NCI-H524 (cell line): ENCODE measurements at regions not wholly inside any gene's neighbourhood (a gene's known extent, or its start where the extent isn't known, plus 50 kb on each side); places are given as distances from the start of the nearest gene placed in this dataset.

Experiments
- DNase-seq, 2 experiments: peaks; one replicate each; lab custom pipeline; 2025; lab: John Stamatoyannopoulos, UW

DNA sequence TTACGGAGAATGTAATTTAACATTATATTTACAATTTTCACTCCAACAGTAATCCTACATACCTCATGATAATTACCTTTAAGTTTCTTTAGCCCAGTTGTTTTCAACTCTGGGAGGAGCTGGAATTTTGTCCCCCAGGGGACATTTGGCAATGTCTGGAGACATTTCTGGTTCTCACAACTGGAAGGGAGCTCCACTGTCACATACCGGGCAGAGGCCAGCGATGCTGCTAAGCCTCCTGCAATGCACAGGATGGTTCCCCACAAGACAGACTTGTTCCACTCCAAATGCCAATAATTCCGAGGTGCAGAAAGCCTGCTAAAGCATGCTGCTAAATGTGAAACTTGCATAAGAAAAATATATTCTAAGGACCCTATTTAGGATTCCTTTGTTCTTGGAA lies 251.1 kb upstream of the IRX5 start:
- no peak for DNase-seq

DNA sequence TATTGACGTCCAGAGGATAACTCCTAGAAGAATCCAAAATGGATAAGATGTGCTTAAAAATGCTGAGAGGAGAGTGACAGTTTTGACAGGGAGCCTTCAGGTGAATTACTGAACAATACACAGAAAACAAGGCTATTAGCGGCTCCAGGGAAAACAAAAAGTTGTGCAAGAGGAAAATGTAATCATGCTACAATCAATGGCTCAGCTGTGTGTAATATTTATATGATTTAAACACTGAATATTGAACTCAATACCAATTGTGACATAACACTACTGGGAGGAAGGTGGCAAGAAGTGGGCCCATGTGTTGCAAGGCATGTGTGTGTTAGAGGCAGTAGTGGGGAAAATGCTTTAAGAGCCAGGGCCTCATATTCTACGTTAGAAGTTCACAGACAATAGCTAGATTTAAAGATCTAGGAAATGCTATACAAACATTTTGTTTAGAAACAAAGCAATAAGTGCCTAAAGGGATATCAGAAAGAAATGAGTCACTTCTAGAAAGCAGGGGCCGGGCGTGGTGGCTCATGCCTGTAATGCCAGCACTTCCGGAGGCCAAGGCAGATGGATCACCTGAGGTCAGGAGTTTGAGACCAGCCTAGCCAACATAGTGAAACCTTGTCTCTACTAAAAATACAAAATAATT lies 253.2 kb upstream of the IRX5 start:
- DNase-seq: no peak

- DNase-seq: no peak
These were observed 257.4 kb upstream of the IRX5 start for GRCh38 chr16:54673313-54673712.

GRCh38 chr16:54672500-54672899 lies 258.2 kb upstream of the IRX5 start:
- no peak for DNase-seq

GRCh38 chr16:54657709-54658102 lies 273.0 kb upstream of the IRX5 start:
- no peak for DNase-seq

- no peak for DNase-seq
These were observed 273.5 kb upstream of the IRX5 start for GRCh38 chr16:54657058-54657708.

DNA sequence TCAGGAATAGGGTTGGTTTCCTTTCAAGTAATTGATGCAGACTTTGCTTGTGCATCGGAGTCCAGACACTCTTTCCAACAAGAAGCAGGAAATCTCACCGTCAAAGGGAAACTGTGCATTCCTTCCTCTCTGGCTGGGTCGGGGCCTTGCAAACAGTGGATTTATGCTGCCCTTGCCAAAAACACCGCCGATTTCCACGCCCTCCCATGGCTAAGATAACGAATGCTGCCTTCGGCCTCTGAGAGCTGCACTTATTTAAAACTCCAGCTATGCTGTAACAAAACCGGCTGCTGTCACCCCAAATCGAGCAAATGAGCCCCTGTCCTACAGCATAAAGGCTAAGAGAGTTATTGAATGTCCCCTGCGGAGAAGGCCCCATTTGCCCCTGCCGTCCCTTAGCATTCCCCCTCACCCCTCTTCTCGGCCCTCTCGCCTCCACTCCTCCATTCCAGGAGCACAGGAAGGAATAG lies 275.5 kb upstream of the IRX5 start:
- no peak for DNase-seq

DNA sequence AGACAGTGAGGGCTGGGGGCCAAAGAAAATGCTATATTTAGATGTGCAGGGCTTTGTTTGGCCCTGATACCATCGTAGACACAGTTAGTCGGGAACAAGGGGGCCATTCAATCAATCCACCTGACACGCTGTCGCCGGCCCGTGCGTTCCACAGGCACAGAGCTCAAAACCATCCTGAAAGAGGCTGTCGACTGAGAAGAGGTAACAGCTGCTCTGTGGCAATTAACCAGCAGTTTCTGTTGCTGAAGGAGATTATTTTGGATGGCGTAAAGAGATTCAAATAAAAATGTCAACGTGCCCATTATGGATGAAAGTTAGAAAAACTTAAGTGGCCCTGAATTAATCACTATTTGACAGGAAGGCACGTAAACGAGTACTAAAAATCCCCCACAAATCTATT lies 276.2 kb upstream of the IRX5 start:
- DNase-seq: peak; percentile 81 to 93

GRCh38 chr16:54652201-54652770 lies 278.4 kb upstream of the IRX5 start:
- DNase-seq: no peak

DNA sequence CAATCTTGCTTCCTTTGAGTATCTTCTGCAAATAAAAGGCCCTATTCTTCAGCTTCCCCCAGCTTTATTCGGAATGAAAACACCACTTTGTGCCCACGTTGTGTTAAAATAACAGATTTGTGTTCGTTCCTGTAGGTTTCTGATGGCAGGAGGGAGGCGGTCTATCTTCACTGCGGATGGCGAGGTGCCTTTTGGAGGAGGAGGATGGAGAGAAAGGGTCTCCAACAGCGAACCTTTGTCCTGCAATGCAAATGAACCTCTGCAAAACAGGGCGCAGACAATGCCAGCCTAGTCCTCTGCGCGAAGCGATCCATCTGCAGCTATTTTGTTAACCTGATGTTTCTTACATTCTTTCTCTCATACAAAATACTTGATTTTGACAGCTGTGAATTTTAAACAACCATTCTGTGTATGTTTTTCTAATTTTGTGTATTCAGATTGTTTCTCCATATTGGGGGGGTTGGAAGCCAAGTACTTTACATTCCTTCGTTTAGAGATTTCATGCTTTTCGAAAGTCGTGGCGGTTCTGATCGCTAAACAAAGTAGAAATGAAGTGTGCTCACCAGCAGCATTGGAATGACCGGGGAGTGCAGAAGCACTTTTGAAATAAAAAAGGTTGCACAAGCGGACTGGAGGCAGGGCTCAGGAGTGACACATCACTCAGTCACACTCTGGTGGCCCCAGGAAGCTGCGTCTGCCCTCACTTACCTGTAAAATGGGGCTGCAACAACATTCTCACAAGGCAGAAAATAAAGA lies 279.0 kb upstream of the IRX5 start:
- no peak for DNase-seq

GRCh38 chr16:54649876-54650275 lies 280.8 kb upstream of the IRX5 start:
- no peak for DNase-seq

DNA sequence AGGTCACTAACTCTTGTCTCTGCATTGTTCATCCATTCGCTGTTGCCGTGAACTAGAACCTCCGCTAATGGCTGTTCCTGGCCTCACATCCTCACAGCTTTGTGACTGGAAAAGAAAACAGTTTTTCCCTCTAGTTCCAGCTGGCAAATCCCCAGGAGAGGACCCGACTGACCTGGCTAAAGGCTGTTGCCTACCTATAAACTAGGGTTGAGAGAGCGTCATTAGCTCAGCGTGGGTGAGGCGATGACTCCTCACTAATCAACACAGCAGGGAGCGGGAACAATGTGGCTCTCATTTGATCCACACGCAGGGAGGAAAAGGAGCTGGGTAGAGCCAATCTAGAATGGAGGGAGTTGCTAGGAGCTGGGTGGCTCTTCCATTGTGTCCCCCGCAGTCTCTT lies 282.1 kb upstream of the IRX5 start:
- DNase-seq: no peak

DNA sequence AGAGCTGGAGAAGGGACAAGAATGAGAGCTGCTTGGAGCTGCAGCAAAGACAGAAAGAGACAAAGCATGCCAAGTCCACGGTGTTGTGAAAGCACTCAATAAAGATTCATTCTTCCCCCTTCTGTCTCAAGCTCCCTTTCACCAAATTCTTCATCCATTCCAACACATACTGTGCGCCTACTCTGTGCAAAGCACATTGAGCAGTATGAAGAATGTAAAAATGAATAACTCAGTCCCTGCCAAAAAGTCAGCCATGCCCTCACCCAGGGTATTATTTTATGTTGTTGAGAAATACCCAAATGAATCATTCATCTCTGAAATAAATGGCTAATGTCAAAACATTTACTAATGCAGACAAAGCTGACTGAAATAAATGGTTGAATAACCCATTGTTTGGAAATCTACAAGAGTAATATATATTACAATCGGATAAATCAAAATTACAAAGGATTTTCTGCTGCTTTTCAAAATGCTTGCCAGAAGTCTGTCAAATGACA lies 282.9 kb upstream of the IRX5 start:
- DNase-seq: no peak

- no peak for DNase-seq
These were observed 283.4 kb upstream of the IRX5 start for GRCh38 chr16:54647216-54647615.

DNA sequence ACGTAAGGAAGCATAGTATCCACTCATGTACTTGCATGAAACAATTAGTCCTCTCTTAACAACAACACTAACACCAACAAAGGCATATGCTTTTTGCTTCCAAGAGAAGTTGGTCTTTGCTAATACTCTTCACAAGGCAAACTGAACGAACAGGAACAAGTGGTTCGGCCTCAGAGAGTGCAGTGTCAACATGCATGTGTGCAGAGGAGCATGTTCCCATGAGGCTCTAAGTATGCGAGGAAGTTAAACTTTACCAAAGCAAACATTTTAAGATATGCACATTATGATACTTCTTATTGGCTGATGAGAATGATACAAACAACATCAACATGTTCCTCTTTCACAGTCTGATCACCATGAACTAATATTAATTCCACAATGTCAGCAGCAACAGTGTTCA lies 285.3 kb upstream of the IRX5 start:
- DNase-seq: no peak

- DNase-seq: no peak
These were observed 294.4 kb upstream of the IRX5 start for GRCh38 chr16:54636221-54636793.

GRCh38 chr16:54633943-54634362 lies 296.7 kb upstream of the IRX5 start:
- DNase-seq: peak; percentile 36 to 70

DNA sequence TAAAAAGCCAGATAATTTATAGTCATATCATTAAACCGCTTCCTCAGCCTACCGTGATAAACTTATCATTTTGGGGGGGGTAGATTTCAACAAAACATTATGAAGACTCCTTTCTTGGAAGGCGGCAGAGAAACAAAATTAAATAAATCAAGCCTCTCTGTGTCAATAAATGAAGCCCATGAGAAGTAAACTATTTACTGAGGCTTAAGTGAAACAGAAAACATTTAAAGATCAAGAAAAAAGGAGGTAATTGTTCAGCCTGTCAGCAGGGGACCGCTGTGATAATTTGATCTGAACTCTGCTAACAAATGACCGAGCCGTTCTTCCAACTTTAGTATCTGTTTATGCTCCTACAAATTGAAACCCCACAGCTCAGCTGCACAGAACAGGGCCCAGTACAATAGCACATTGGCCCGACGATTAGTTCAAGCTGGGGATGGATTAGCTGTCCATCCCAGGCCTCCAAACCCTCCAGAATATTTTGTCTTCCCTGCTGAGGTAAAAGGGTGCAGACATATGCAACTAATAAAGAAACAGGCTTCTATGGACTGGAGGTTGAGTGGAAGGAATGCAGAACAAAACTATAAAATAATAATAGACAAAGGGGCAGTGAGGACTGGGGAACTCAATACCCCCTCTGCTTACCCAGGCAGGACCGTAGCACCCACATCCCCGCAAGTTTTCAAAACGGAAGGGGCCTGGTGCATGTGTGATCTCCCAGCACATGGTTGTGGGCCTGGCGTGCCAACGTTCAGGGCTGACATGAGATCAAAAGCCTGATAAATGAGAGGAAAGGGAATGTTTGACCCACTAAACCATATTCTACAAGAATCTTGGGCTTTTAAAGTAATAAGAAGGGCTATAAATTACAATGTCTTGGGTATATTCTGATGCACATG lies 298.1 kb upstream of the IRX5 start:
- DNase-seq: no peak

DNA sequence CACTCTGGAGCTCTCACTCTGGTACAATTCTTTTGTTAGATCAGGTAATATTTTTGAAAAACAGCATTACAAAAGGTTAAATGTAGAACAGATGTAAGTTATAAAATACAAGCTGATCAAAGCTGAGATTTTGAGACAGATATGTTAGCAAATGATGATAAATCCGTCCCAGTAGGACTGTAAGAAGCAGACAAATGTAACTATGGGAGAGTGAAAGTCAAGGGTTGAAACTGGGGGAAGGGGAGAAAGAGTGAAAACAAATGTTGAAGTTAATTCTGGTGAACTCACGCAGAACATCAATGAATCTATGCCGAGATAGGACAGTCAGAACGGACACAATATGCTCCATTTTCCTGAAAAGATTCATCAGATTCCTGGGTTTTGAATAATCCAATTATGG lies 298.9 kb upstream of the IRX5 start:
- DNase-seq: no peak

DNA sequence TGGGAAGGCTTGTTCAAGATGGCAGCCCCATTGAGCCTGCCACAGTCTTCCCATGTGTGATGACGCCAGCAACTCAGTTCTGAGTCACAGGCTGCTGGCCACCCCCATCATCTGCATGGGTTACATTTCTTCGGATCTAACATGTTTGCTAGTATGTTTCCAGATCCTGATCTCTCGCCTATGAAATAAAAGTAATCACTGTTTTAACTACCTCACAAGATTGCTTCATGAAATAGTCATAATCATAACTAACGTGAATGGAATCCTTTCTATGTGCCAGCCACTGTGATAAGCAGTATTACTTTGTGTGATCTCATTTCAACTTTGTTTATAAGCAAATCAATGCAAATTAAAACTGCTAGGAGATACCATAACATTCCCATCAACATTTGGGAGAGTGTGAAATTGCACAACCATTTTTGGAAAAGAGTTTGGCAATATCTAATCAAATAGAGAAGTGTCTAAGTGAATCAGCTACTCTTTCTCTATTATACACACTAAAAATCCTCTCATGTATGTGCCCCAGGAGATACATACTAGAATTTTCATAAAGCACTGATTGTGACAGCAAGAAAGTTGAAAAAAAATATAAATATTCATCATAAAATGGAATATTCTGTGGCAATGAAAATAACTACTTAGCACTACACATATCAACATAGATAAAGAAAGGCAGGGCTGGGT lies 300.2 kb upstream of the IRX5 start:
- DNase-seq: no peak
